ENCODE measurements at regions not wholly inside any gene's neighbourhood (a gene's known extent, or its start where the extent isn't known, plus 50 kb on each side); places are given as distances from the start of the nearest gene placed in this dataset.

DNA sequence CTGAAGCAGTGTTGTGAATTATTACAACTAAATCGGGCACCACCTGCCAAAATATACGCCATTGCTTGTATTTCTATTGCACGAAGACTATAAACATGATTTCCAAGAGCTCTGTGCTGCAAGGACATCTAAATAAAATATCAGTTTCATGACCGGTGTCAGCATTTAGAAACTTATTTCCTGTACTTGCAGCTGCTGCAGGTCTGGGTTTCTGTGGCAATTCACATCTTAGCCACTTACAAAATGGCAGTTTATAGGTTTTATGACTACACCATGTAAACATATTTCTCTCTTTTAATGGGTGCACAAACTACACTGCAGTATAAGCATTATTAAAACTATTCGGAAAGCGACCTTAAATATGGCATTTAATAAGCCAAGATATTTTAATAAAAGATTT, 359.4 kb downstream of the VPS13C start:
- no peak for DNase-seq
- Histone ChIP-seq H3K9me3 (no peaks in the 10 kb centered on the region), H3K27me3 (no peaks in the 10 kb centered on the region), H3K36me3 (no peaks in the 10 kb centered on the region), H3K4me1 (no peaks in the 10 kb centered on the region), H3K4me3 (ENCODE audit: low read depth, low read length) (no peak overlapping the region)
- TF ChIP-seq, protein P1, sequence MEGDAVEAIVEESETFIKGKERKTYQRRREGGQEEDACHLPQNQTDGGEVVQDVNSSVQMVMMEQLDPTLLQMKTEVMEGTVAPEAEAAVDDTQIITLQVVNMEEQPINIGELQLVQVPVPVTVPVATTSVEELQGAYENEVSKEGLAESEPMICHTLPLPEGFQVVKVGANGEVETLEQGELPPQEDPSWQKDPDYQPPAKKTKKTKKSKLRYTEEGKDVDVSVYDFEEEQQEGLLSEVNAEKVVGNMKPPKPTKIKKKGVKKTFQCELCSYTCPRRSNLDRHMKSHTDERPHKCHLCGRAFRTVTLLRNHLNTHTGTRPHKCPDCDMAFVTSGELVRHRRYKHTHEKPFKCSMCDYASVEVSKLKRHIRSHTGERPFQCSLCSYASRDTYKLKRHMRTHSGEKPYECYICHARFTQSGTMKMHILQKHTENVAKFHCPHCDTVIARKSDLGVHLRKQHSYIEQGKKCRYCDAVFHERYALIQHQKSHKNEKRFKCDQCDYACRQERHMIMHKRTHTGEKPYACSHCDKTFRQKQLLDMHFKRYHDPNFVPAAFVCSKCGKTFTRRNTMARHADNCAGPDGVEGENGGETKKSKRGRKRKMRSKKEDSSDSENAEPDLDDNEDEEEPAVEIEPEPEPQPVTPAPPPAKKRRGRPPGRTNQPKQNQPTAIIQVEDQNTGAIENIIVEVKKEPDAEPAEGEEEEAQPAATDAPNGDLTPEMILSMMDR (IDR thresholded peaks at IDR 0.05; ENCODE audit: low read depth, low read length): no peak

DNA sequence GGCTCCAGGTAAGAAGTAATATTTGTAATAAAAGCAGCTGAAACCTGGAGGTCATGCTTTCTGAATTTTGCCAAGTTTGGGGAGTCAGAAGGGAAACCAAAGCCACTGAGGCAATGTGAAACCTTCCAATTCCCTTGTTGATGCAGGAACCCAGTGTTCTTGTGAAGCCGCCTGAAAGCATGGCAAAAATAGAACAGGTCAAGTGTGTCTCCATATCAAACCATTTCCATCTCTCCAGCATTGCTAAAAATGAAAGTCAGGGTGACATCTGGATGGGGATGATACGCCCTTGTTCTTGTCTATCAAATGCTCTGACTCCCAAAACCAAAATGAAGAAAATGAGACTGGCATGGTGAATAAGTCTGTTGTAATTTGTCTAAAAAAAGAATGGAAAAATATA, 362.5 kb downstream of the VPS13C start:
- Histone ChIP-seq H3K36me3 (no peaks in the 10 kb centered on the region), H3K9me3 (no peaks in the 10 kb centered on the region), H3K4me3 (ENCODE audit: low read depth, low read length) (no peak overlapping the region), H3K4me1 (no peaks in the 10 kb centered on the region), H3K27me3 (no peaks in the 10 kb centered on the region)
- no peak for DNase-seq
- TF ChIP-seq, protein P1 (IDR thresholded peaks at IDR 0.05; ENCODE audit: low read depth, low read length): no peak

DNA sequence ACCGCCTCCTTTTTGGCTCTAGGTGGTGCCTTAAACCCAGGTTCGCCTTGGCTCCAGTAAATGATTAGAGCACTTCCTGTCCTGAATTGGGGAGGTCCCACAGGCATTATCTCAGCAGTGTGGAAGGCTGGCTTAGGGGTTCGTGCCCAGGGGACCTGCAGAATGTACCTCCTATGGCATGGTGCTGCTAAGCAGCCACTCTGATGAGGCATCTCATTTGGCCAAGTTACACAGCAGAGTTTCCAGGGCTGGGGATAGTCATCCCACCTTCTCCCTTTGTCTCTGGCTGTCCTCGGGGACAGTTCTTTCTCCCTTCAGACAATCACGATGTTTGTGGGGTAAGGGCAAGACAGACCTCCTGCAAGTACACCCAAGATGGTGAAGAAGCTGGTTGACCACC, 371.2 kb downstream of the VPS13C start:
- Histone ChIP-seq H3K9me3 (no peaks in the 10 kb centered on the region), H3K36me3 (no peaks in the 10 kb centered on the region), H3K4me3 (ENCODE audit: low read depth, low read length) (no peak overlapping the region), H3K4me1 (no peaks in the 10 kb centered on the region; the same call in 1 of the 2 replicates), H3K27me3 (no peaks in the 10 kb centered on the region)
- TF ChIP-seq, protein P1 (IDR thresholded peaks at IDR 0.05; ENCODE audit: low read depth, low read length): no peak
- no peak for DNase-seq

DNA sequence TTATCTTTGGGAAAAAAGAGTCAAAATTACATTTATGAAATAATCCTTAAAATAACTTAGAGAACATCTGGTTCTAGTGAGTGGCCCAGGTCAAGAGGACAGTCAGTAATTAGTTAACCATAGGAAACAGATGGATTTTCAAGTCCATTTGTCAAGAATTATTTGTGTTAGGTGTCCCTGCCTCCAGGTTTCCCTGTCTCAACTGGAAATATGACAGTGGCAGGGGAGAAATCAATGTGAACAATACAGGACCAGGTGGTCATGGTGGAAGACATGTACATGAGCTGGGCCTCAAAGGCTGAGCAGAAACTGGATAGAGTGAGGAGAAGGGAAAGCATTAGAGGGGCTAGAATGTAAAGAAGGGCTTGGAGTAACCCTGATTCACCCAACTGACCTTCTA, 372.6 kb downstream of the VPS13C start:
- Histone ChIP-seq H3K4me3 (ENCODE audit: low read depth, low read length) (no peak overlapping the region), H3K27me3 (no peaks in the 10 kb centered on the region), H3K36me3 (no peaks in the 10 kb centered on the region), H3K9me3 (no peaks in the 10 kb centered on the region), H3K4me1 (no peaks in the 10 kb centered on the region; the same call in 1 of the 2 replicates)
- TF ChIP-seq, protein P1 (IDR thresholded peaks at IDR 0.05; ENCODE audit: low read depth, low read length): no peak
- no peak for DNase-seq

DNA sequence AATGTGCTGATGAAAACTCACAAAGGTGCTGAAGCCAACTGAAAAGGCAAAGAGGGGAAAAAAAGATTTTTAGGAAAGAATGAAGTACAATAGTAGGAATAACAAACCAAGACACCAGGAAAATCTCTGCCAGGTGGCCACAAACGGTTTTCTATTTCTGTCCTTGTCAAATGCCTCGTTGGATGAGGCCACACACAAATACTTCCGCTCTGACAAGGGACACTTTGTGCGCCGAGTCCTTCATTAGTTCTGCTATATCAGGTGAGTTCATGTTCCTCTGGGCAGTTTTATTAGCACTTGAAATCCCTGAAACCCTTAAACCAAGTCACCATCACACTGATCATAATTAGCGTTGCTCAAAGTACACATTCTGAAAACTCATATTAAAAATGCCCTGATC, 373.1 kb downstream of the VPS13C start:
- no peaks in the 10 kb centered on the region for H3K36me3 ChIP-seq
- no peaks in the 10 kb centered on the region; the same call in 1 of the 2 replicates for H3K4me1 ChIP-seq
- H3K27me3 ChIP-seq: no peaks in the 10 kb centered on the region
- no peaks in the 10 kb centered on the region for H3K9me3 ChIP-seq
- DNase-seq: no peak
- no peak overlapping the region for H3K4me3 ChIP-seq (ENCODE audit: low read depth, low read length)
- TF ChIP-seq, protein P1 (IDR thresholded peaks at IDR 0.05; ENCODE audit: low read depth, low read length): no peak

DNA sequence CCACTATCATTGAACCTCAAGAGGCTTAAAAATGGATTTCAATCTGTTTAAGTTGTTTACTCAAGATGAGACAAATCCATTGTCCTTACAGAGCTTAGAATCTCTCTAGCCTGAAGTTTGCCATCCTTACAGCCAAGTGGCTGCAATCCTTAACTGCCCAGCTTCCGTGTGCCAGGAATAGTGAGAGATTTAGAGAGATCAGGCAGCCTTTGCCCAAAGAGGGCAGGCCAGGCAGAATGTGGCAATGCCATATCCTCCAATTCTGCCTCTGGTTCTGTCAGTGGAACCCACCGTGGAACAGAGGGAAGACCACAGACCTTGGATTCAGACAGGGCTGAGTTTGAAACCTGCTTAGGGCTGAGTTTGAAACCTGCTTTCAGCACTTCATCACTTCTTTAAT, 374.3 kb downstream of the VPS13C start:
- Histone ChIP-seq H3K36me3 (no peaks in the 10 kb centered on the region), H3K4me1 (no peaks in the 10 kb centered on the region; the same call in none of the 2 replicates), H3K4me3 (ENCODE audit: low read depth, low read length) (no peak overlapping the region), H3K9me3 (no peaks in the 10 kb centered on the region), H3K27me3 (no peaks in the 10 kb centered on the region)
- TF ChIP-seq, protein P1 (IDR thresholded peaks at IDR 0.05; ENCODE audit: low read depth, low read length): no peak
- DNase-seq: no peak

All from BE2C (cell line).